Smooth muscle cell (in vitro differentiated cells): ENCODE measurements at regions not wholly inside any gene's neighbourhood (a gene's known extent, or its start where the extent isn't known, plus 50 kb on each side); places are given as distances from the start of the nearest gene placed in this dataset.

Source experiments
- DNase-seq: peaks from one replicate; lab custom pipeline; 2025; ENCODE audit not compliant: unreplicated experiment; lab: John Stamatoyannopoulos, UW
- H2AFZ ChIP-seq: fragments of 200-600 bp; sonication (generic); 2 replicates; pipeline ENCODE4 v1.6.0; 2016; ENCODE audit warnings: antibody characterized with exemption, low read depth, mild to moderate bottlenecking
- H3F3A ChIP-seq: fragments of 200-600 bp; sonication (generic); 2 replicates; pipeline ENCODE4 v1.6.0; 2017; ENCODE audit warnings: antibody characterized with exemption, low read depth
- H3K27ac ChIP-seq: fragments of 200-600 bp; sonication (generic); 2 replicates; pipeline ENCODE4 v1.5.1; 2016; ENCODE audit warnings: low read depth, mild to moderate bottlenecking
- H3K27me3 ChIP-seq: fragments of 200-600 bp; sonication (generic); 2 replicates; pipeline ENCODE4 v1.6.1; 2016; ENCODE audit warnings: low read depth, mild to moderate bottlenecking
- H3K36me3 ChIP-seq: fragments of 200-600 bp; sonication (generic); 2 replicates; pipeline ENCODE4 v1.5.1; 2016; ENCODE audit warnings: low read depth
- H3K4me1 ChIP-seq: fragments of 200-600 bp; sonication (generic); 2 replicates; pipeline ENCODE4 v1.5.1; 2016; ENCODE audit warnings: low read depth
- H3K4me2 ChIP-seq: fragments of 200-600 bp; sonication (generic); 2 replicates; pipeline ENCODE4 v1.6.0; 2016; ENCODE audit warnings: mild to moderate bottlenecking
- H3K4me3 ChIP-seq: fragments of 200-600 bp; sonication (generic); 2 replicates; pipeline ENCODE4 v1.5.1; 2016; ENCODE audit warnings: mild to moderate bottlenecking
- H3K79me2 ChIP-seq: fragments of 200-600 bp; sonication (generic); 2 replicates; pipeline ENCODE4 v1.6.0; 2016; ENCODE audit warnings: low read depth, mild to moderate bottlenecking
- H3K9ac ChIP-seq: fragments of 200-600 bp; sonication (generic); 2 replicates; pipeline ENCODE4 v1.6.0; 2016; ENCODE audit warnings: low read depth
- H3K9me3 ChIP-seq: fragments of 200-600 bp; sonication (generic); replicated peaks from 2 replicates; pipeline ENCODE4 v1.5.1; 2016; ENCODE audit warnings: low read depth
- H4K20me1 ChIP-seq: fragments of 200-600 bp; sonication (generic); 2 replicates; pipeline ENCODE4 v1.6.0; 2016; ENCODE audit warnings: low read depth
- CTCF ChIP-seq: fragments of 200-600 bp; sonication (generic); IDR thresholded peaks from 2 replicates; pipeline ENCODE4 v1.5.1; 2017; ENCODE audit warnings: borderline replicate concordance, mild to moderate bottlenecking, antibody characterized with exemption; ENCODE audit not compliant: insufficient read depth, poor library complexity, severe bottlenecking
- WGBS: methylation state at CpG from one replicate; pipeline ENCODE4 v1.1.7; 2016; ENCODE audit warnings: low lambda C conversion rate; 5-methylcytosine and 5-hydroxymethylcytosine counted together

- H3K9me3 ChIP-seq, result no peaks in the 10 kb centered on the region
- H3K27ac ChIP-seq, result no peak overlapping the region
- H2AFZ ChIP-seq, result no peak overlapping the region
- H3K4me2 ChIP-seq, result no peak overlapping the region
- H4K20me1 ChIP-seq, result no peaks in the 10 kb centered on the region
- no peaks in the 10 kb centered on the region for H3K79me2 ChIP-seq
- H3K27me3 ChIP-seq, result no peaks in the 10 kb centered on the region
- 25% methylated on average over 9 of the region's 9 CpGs for WGBS
- peaks cover 6% of the 10 kb centered on the region for H3K4me1 ChIP-seq
- no peak for DNase-seq
- H3K9ac ChIP-seq, result no peak overlapping the region
- peak; percentile 56 for TF ChIP-seq CTCF
- no peaks in the 10 kb centered on the region for H3F3A ChIP-seq
- H3K4me3 ChIP-seq, result no peak overlapping the region
- no peaks in the 10 kb centered on the region for H3K36me3 ChIP-seq
These were observed 95.5 kb upstream of the ETV6 start for GRCh38 chr12:11553871-11554533.

DNA sequence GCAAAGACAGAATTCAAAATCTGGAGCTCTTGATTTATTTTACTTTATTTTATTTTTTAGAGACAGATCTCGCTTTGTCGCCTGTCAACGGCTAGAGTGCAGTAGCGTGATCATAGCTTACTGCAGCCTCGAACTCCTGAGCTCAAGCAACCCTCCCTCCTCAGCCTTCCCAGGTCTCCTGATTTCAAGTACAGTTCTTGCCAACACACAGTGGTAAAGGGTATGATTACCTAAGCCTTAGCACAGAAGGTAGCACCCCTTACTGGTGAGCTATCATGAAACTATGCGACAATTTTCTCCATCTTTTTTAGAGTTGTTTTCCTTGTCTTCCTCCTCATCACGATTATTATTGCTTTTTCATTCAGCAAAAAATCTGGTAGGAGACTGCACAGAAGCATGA lies 94.3 kb upstream of the ETV6 start:
- H3K4me1 ChIP-seq, result peaks cover 6% of the 10 kb centered on the region
- no peak overlapping the region for H3K4me2 ChIP-seq
- H3K9ac ChIP-seq, result no peak overlapping the region
- H3K9me3 ChIP-seq, result no peaks in the 10 kb centered on the region
- H3K79me2 ChIP-seq, result no peaks in the 10 kb centered on the region
- no peaks in the 10 kb centered on the region for H3K36me3 ChIP-seq
- no peak for TF ChIP-seq CTCF
- H3K27me3 ChIP-seq, result no peaks in the 10 kb centered on the region
- no peak overlapping the region for H3K4me3 ChIP-seq
- H3K27ac ChIP-seq, result no peak overlapping the region
- H3F3A ChIP-seq, result no peaks in the 10 kb centered on the region
- no peaks in the 10 kb centered on the region for H4K20me1 ChIP-seq
- no peak for DNase-seq
- 92% methylated on average over 7 of the region's 7 CpGs for WGBS
- no peak overlapping the region for H2AFZ ChIP-seq

DNA sequence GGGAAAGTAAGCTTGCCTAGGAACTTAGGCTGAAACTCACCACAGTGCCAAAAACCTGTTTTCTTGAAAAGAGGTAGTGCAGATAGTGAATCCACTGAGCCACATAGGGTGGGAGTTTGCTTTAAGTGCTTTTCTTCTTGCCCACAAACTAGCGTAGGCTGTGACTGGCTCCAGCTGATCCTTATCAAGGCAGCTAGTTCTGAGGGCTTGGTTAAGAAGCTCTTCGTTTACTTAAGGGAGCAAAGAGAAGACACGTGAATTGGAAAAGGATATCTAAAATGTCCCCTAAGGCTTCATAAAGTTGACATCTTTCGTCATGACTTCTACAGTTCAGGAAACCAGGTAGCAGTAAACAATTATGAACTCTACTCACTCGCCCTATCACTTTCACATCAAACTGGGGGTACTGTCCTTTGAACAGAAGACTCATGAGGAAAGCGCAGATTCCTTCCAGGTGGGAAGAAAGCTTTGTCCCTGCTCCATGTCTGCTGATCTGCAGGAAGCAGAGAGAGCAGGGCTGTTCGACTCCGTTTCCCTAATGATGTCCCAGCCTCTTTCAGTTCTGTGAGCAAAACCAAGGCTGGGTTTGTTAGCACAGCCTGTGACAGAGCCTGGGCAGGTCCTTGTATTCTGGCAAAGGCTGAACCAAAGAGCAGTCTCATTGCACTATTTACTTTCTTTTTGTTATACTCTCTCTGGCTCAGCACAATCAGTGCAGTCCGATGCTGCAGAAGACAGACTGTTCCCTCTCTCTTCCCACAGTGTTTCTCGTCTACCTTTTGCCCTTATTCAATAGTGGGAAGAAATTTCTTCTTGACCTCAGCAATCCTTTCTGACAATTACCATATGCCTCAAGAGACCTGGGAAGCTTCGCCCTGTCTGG lies 93.5 kb upstream of the ETV6 start:
- DNase-seq, result no peak
- 54% methylated on average over 11 of the region's 11 CpGs for WGBS
- no peaks in the 10 kb centered on the region for H4K20me1 ChIP-seq
- H3K27ac ChIP-seq, result no peak overlapping the region
- no peaks in the 10 kb centered on the region for H3K79me2 ChIP-seq
- H3K4me3 ChIP-seq, result peak overlapping the region; percentile 23
- no peaks in the 10 kb centered on the region for H3K36me3 ChIP-seq
- no peak overlapping the region for H3K9ac ChIP-seq
- H3F3A ChIP-seq, result no peaks in the 10 kb centered on the region
- H3K27me3 ChIP-seq, result no peaks in the 10 kb centered on the region
- TF ChIP-seq CTCF, result no peak
- H3K4me2 ChIP-seq, result peak overlapping the region; percentile 44
- H3K9me3 ChIP-seq, result no peaks in the 10 kb centered on the region
- no peak overlapping the region for H2AFZ ChIP-seq
- H3K4me1 ChIP-seq, result peaks cover 6% of the 10 kb centered on the region

GRCh38 chr12:11556682-11557081 lies 92.8 kb upstream of the ETV6 start:
- no peak for DNase-seq
- no peak for TF ChIP-seq CTCF
- no peaks in the 10 kb centered on the region for H3K36me3 ChIP-seq
- H3K4me2 ChIP-seq, result no peak overlapping the region
- 84% methylated on average over 6 of the region's 6 CpGs for WGBS
- no peaks in the 10 kb centered on the region for H3K79me2 ChIP-seq
- no peaks in the 10 kb centered on the region for H3F3A ChIP-seq
- H3K9me3 ChIP-seq, result no peaks in the 10 kb centered on the region
- no peaks in the 10 kb centered on the region for H4K20me1 ChIP-seq
- H3K4me3 ChIP-seq, result peak overlapping the region; percentile 23
- no peak overlapping the region for H3K27ac ChIP-seq
- no peak overlapping the region for H3K9ac ChIP-seq
- no peaks in the 10 kb centered on the region for H3K27me3 ChIP-seq
- peaks cover 6% of the 10 kb centered on the region for H3K4me1 ChIP-seq
- H2AFZ ChIP-seq, result no peak overlapping the region
